Nephron progenitor cell (in vitro differentiated cells): ENCODE measurements at regions not wholly inside any gene's neighbourhood (a gene's known extent, or its start where the extent isn't known, plus 50 kb on each side); places are given as distances from the start of the nearest gene placed in this dataset.
A peak's percentile ranks its signal among the peaks of the same experiment; 100 is the strongest.

Source experiments
- DNase-seq: peaks from one replicate; pipeline ENCODE4 v3.0.0; 2021
- H3K27ac Mint-ChIP-seq: 2 replicates; pipeline ENCODE4 v1.8.0; 2021; ENCODE audit warnings: mild to moderate bottlenecking, moderate library complexity, mixed read lengths
- H3K27me3 Mint-ChIP-seq: 2 replicates; pipeline ENCODE4 v1.8.0; 2021; ENCODE audit warnings: mild to moderate bottlenecking, low read depth, mixed read lengths; ENCODE audit not compliant: poor library complexity
- H3K36me3 Mint-ChIP-seq: 2 replicates; pipeline ENCODE4 v1.8.0; 2021; ENCODE audit warnings: low read depth, mixed read lengths
- H3K4me1 Mint-ChIP-seq: 2 replicates; pipeline ENCODE4 v1.8.0; 2021; ENCODE audit warnings: mixed read lengths
- H3K4me3 Mint-ChIP-seq: 2 replicates; pipeline ENCODE4 v1.8.0; 2021; ENCODE audit warnings: mild to moderate bottlenecking, moderate library complexity, mixed read lengths
- H3K9me3 Mint-ChIP-seq: 2 replicates; pipeline ENCODE4 v1.8.0; 2021; ENCODE audit warnings: mild to moderate bottlenecking, moderate library complexity, mixed read lengths
- TF ChIP-seq, protein P1 (sequence below): fragments of 200-600 bp; sonication (generic); IDR thresholded peaks from 2 replicates; pipeline ENCODE4 v1.5.0; 2021; ENCODE audit warnings: antibody characterized with exemption

DNA sequence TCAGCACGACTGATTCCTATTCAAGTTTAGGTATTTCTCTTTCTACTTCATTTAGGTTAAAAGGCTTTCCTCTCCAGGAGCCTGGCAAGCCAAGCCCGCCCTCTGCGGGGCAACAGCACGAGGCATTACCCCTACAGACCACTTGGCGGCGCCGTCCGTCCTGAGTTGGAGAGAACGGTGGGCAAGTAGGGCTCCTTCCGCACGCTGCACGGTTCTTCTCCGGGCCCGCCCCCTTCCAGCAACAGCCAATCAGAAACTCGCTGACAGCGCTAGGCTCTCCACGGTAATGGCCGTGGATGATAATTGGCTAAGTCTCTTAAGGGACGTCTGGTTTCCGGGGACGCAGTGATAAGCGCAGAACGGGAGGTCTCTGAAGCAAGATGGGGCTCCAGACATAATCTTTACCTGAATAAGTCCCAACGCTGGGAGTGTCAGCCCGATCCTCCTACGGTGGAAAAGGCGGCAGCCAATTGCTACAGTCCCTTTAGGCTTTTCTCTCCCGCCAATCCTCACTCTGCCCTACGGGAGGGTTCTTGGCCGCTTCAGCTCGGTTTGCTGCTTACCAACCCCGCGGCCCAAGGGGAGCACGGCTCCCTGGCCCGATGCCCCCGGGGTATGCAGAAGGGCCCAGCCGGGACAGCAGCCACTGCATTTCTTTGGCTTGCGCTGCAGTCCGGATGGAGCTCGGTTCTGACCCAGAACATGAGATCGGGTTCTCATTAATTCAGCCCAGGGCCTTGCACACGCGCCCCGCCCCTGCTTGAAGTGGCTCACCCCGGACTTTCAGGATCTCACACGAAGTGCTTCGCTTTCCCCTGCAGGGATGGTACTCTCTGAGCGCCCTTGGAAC, 206.9 kb upstream of the PKDCC start:
- peak; percentile 98 for DNase-seq
- Mint-ChIP-seq H3K36me3 (no peaks in the 10 kb centered on the region), H3K27ac (no peak overlapping the region), H3K4me1 (peaks cover 6% of the 10 kb centered on the region), H3K4me3 (peak overlapping the region; percentile 95), H3K27me3 (peaks cover 74% of the 10 kb centered on the region), H3K9me3 (no peaks in the 10 kb centered on the region)
- TF ChIP-seq, protein P1, sequence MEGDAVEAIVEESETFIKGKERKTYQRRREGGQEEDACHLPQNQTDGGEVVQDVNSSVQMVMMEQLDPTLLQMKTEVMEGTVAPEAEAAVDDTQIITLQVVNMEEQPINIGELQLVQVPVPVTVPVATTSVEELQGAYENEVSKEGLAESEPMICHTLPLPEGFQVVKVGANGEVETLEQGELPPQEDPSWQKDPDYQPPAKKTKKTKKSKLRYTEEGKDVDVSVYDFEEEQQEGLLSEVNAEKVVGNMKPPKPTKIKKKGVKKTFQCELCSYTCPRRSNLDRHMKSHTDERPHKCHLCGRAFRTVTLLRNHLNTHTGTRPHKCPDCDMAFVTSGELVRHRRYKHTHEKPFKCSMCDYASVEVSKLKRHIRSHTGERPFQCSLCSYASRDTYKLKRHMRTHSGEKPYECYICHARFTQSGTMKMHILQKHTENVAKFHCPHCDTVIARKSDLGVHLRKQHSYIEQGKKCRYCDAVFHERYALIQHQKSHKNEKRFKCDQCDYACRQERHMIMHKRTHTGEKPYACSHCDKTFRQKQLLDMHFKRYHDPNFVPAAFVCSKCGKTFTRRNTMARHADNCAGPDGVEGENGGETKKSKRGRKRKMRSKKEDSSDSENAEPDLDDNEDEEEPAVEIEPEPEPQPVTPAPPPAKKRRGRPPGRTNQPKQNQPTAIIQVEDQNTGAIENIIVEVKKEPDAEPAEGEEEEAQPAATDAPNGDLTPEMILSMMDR = peak; percentile 98

DNA sequence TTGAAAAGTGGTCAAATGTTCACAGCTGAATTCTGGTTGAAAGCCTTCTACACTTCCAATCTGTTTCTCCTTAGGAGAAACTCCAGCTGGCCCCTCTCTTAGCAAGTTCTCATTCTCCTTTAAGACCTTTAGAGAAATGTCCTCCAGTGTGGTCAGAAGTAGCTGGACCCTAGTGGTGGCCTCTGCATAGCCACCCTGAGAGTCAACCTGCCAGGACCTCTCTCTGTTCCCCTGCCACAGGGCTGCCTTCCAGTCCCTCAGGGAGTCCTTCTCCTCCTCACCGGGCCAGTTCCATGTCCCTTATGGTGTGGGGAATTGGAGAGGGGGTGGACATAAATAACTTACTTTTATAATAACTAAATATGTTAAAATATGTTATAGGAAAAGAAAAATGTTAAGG, 200.9 kb upstream of the PKDCC start:
- Mint-ChIP-seq H3K9me3 (no peaks in the 10 kb centered on the region), H3K27ac (no peak overlapping the region), H3K4me1 (peaks cover 6% of the 10 kb centered on the region), H3K36me3 (no peaks in the 10 kb centered on the region), H3K4me3 (no peak overlapping the region), H3K27me3 (peaks cover 97% of the 10 kb centered on the region)
- DNase-seq = no peak
- TF ChIP-seq, protein P1 = no peak

DNA sequence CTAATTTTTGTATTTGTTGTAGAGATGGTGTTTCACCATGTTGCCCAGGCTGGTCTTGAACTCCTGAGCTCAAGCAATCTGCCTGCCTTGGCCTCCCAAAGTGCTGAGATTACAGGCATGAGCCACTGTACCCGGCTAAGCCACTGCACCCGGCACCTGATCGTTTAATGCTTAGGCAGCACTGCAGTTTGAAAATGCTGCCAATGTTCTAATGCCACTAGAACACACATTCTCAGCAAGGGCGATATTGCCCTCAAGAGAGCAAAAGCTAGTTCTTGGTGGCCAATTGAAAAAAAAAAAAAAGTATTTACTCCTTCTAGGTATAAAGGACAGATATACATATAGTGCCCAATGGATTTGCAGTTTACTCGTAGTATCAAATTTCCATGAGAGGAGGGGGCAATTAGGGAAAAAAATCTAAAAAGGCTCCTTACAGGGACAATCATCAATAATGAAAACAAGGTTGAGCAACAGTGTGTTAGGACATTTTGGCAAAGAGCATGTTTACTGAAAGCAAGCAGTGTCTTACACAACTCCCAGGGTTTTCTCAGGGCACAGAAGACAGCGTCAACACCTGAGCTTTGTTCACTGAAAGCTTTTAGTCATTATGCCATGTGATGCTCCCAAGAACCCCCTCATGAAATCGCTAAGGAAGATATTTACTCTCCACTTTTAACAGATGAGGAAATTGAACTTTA, 199.9 kb upstream of the PKDCC start:
- peaks cover 92% of the 10 kb centered on the region for H3K27me3 Mint-ChIP-seq
- no peaks in the 10 kb centered on the region for H3K36me3 Mint-ChIP-seq
- DNase-seq = no peak
- no peak overlapping the region for H3K4me3 Mint-ChIP-seq
- H3K4me1 Mint-ChIP-seq = peaks cover 10% of the 10 kb centered on the region
- TF ChIP-seq, protein P1 = no peak
- no peak overlapping the region for H3K27ac Mint-ChIP-seq
- no peaks in the 10 kb centered on the region for H3K9me3 Mint-ChIP-seq

DNA sequence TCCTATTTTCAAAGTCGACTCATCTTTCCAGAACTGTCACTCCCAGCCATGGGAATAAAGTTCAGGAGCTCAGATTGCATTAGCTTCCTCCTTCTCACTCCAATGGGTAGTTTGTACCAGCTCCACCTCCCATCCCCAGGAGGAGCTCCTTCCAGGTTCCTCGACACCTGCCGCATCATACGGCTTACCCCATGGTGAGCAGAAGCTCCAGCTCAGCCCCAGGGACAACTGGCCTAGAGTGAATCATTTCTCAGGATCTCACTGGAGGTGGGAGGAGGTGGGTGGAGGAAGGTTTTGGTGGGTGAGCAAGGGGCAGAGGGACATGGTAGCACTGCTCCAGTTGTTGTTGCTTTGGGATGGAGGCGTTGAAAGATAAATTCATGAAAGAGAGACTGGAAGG, 196.3 kb upstream of the PKDCC start:
- Mint-ChIP-seq H3K27ac (no peak overlapping the region), H3K9me3 (no peaks in the 10 kb centered on the region), H3K27me3 (peaks cover 65% of the 10 kb centered on the region), H3K36me3 (no peaks in the 10 kb centered on the region), H3K4me3 (no peak overlapping the region), H3K4me1 (peaks cover 18% of the 10 kb centered on the region)
- TF ChIP-seq, protein P1 = no peak
- DNase-seq = no peak

DNA sequence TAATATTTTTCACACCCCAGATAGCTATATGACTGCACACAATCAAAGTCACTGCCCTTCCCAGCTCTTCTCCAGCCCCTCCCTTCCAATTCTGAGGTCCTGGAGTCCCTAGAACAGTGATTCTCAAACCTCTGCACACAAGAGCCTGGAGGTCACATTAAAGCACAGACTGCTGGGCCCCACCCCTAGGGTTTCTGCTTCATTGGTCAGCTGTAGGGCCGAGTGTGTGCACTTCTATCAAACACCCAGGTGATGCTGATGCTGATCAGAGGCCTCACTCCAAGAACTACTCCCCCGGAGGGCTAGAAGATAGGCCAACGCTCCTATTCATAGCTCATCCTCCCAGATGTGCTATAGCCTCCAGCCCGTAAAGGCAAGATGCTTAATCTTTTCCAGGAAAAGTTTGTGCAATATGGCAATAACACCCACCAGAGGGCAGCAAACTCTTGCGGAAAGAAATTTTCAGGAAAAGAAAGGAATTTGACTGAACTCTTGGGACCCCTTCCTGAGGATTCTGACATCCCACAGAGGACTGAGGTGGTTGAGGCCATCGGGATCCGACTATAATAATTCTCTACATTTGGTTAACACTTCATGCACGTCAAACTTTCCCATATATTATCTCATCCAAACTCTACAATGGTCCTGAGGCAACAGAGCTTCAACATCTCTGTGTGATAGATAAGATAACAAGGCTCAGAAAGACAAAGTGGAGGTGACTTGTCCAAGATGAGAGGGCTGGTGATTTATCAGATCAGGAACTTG, 194.2 kb upstream of the PKDCC start:
- no peak overlapping the region for H3K4me3 Mint-ChIP-seq
- H3K27me3 Mint-ChIP-seq = peaks cover 45% of the 10 kb centered on the region
- H3K9me3 Mint-ChIP-seq = no peaks in the 10 kb centered on the region
- H3K4me1 Mint-ChIP-seq = peaks cover 18% of the 10 kb centered on the region
- H3K36me3 Mint-ChIP-seq = no peaks in the 10 kb centered on the region
- TF ChIP-seq, protein P1 = peak; percentile 72
- H3K27ac Mint-ChIP-seq = no peak overlapping the region
- peak; percentile 70 for DNase-seq
